WTC11 (cell line): ENCODE measurements at regions not wholly inside any gene's neighbourhood (a gene's known extent, or its start where the extent isn't known, plus 50 kb on each side); places are given as distances from the start of the nearest gene placed in this dataset.

Experiments
- ATAC-seq: fragments of 200-7000 bp; cut with Tn5 transposase; 2 replicates; pipeline ENCODE4 v1.10.0; 2021; ENCODE audit warnings: mild to moderate bottlenecking, moderate library complexity
- CTCF ChIA-PET: fragments of 300-600 bp; sonication (Branson Sonifier 250); formaldehyde crosslinking; loops from one replicate; lab custom pipeline; 2021; ENCODE audit warnings: antibody characterized with exemption; lab: Charles Lee
- POLR2A ChIA-PET: fragments of 350-600 bp; sonication (Branson Sonifier 250); formaldehyde crosslinking; loops from one replicate; lab custom pipeline; 2021; ENCODE audit warnings: antibody characterized with exemption; lab: Charles Lee
- DNase-seq: peaks from one replicate; pipeline ENCODE4 v3.0.0; 2021; ENCODE audit warnings: low spot score
- H3K27ac Mint-ChIP-seq: 2 replicates; pipeline ENCODE4 v1.8.0; 2021; ENCODE audit warnings: mixed read lengths
- H3K27me3 Mint-ChIP-seq: 2 replicates; pipeline ENCODE4 v1.8.0; 2021; ENCODE audit warnings: low read depth, mild to moderate bottlenecking, moderate library complexity, mixed read lengths
- H3K36me3 Mint-ChIP-seq: 2 replicates; pipeline ENCODE4 v1.8.0; 2021; ENCODE audit warnings: mixed read lengths
- H3K4me1 Mint-ChIP-seq: 2 replicates; pipeline ENCODE4 v1.8.0; 2022; ENCODE audit warnings: mixed read lengths
- H3K4me3 Mint-ChIP-seq: 2 replicates; pipeline ENCODE4 v1.8.0; 2021; ENCODE audit warnings: mild to moderate bottlenecking, moderate library complexity, mixed read lengths
- H3K9me3 Mint-ChIP-seq: 2 replicates; pipeline ENCODE4 v1.8.0; 2021; ENCODE audit warnings: mixed read lengths
- E2F1 ChIP-seq: sonication (generic); formaldehyde crosslinking; IDR thresholded peaks from 2 replicates; pipeline ENCODE4 v1.8.0; 2022; ENCODE audit warnings: mild to moderate bottlenecking, missing genetic modification reagents
- FOXK1 ChIP-seq: sonication (generic); formaldehyde crosslinking; IDR thresholded peaks from 2 replicates; pipeline ENCODE4 v1.8.0; 2022; ENCODE audit warnings: mild to moderate bottlenecking, moderate library complexity, missing genetic modification reagents
- GRHL2 ChIP-seq: fragments of 250-450 bp; sonication (Bioruptor Pico); IDR thresholded peaks from 2 replicates; pipeline ENCODE4 v1.8.0; 2022; ENCODE audit warnings: mild to moderate bottlenecking, moderate library complexity; ENCODE audit not compliant: insufficient replicate concordance, severe bottlenecking
- GTF2I ChIP-seq: fragments of 250-450 bp; sonication (Bioruptor Pico); conservative IDR thresholded peaks from 2 replicates; pipeline ENCODE4 v1.4.0; 2021; ENCODE audit warnings: mild to moderate bottlenecking
- IRF1 ChIP-seq: sonication (generic); formaldehyde crosslinking; IDR thresholded peaks from 2 replicates; pipeline ENCODE4 v1.8.0; 2023; ENCODE audit warnings: missing genetic modification reagents
- IRF2 ChIP-seq: sonication (generic); formaldehyde crosslinking; IDR thresholded peaks from 2 replicates; pipeline ENCODE4 v1.8.0; 2022; ENCODE audit warnings: low read depth, missing genetic modification reagents, borderline replicate concordance
- JUN ChIP-seq: sonication (generic); formaldehyde crosslinking; IDR thresholded peaks from 2 replicates; pipeline ENCODE4 v1.8.0; 2023; ENCODE audit warnings: mild to moderate bottlenecking, missing genetic modification reagents
- MYBL2 ChIP-seq: sonication (generic); formaldehyde crosslinking; IDR thresholded peaks from 2 replicates; pipeline ENCODE4 v1.8.1; 2023; ENCODE audit warnings: mild to moderate bottlenecking, moderate library complexity, missing genetic modification reagents
- NFE2L1 ChIP-seq: sonication (generic); formaldehyde crosslinking; IDR thresholded peaks from 2 replicates; pipeline ENCODE4 v1.8.1; 2023; ENCODE audit warnings: missing genetic modification reagents
- NR1H2 ChIP-seq: sonication (generic); formaldehyde crosslinking; IDR thresholded peaks from 2 replicates; pipeline ENCODE4 v1.9.0; 2021; ENCODE audit warnings: mild to moderate bottlenecking, moderate library complexity, missing genetic modification reagents
- NR3C1 ChIP-seq: sonication (generic); formaldehyde crosslinking; conservative IDR thresholded peaks from 2 replicates; pipeline ENCODE4 v1.8.1; 2023; ENCODE audit warnings: low read depth, mild to moderate bottlenecking, missing genetic modification reagents
- OVOL2 ChIP-seq: fragments of 250-450 bp; sonication (Bioruptor Pico); IDR thresholded peaks from 2 replicates; pipeline ENCODE4 v1.9.0; 2021; ENCODE audit warnings: mild to moderate bottlenecking, borderline replicate concordance
- TEAD1 ChIP-seq: sonication (generic); formaldehyde crosslinking; IDR thresholded peaks from 2 replicates; pipeline ENCODE4 v1.8.0; 2022; ENCODE audit warnings: mild to moderate bottlenecking, missing genetic modification reagents
- TEAD4 ChIP-seq: sonication (generic); formaldehyde crosslinking; IDR thresholded peaks from 2 replicates; pipeline ENCODE4 v1.8.0; 2022; ENCODE audit warnings: mild to moderate bottlenecking, missing genetic modification reagents
- ZNF121 ChIP-seq: sonication (generic); formaldehyde crosslinking; IDR thresholded peaks from 2 replicates; pipeline ENCODE4 v1.8.0; 2023; ENCODE audit warnings: missing genetic modification reagents
- ZNF219 ChIP-seq: sonication (generic); formaldehyde crosslinking; IDR thresholded peaks from 2 replicates; pipeline ENCODE4 v1.8.0; 2023; ENCODE audit warnings: missing genetic modification reagents, mild to moderate bottlenecking, borderline replicate concordance
- ZNF317 ChIP-seq: sonication (generic); formaldehyde crosslinking; IDR thresholded peaks from 2 replicates; pipeline ENCODE4 v1.8.1; 2023; ENCODE audit warnings: low read depth, mild to moderate bottlenecking, moderate library complexity, missing genetic modification reagents, borderline replicate concordance
- ZNF416 ChIP-seq: fragments of 250-450 bp; sonication (Bioruptor Pico); IDR thresholded peaks from 2 replicates; pipeline ENCODE4 v1.9.0; 2021; ENCODE audit warnings: mild to moderate bottlenecking, inconsistent platforms
- ZNF425 ChIP-seq: fragments of 250-450 bp; sonication (Bioruptor Pico); conservative IDR thresholded peaks from 2 replicates; pipeline ENCODE4 v1.9.0; 2021; ENCODE audit warnings: mild to moderate bottlenecking
- ZSCAN18 ChIP-seq: fragments of 250-450 bp; sonication (Bioruptor Pico); IDR thresholded peaks from 2 replicates; pipeline ENCODE4 v2.1.2; 2022; ENCODE audit warnings: mild to moderate bottlenecking, moderate library complexity
- TF ChIP-seq, protein P1 (sequence below): sonication (generic); formaldehyde crosslinking; IDR thresholded peaks from 2 replicates; pipeline ENCODE4 v1.8.1; 2022; ENCODE audit warnings: low read depth, mild to moderate bottlenecking, moderate library complexity, missing genetic modification reagents, borderline replicate concordance
- TF ChIP-seq, protein P2 (sequence below): sonication (generic); formaldehyde crosslinking; IDR thresholded peaks from 2 replicates; pipeline ENCODE4 v1.8.0; 2022; ENCODE audit warnings: mild to moderate bottlenecking, missing genetic modification reagents
- TF ChIP-seq, protein P3 (sequence below): fragments of 250-450 bp; sonication (Bioruptor Pico); IDR thresholded peaks from 2 replicates; pipeline ENCODE4 v1.9.0; 2021; ENCODE audit warnings: mild to moderate bottlenecking, borderline replicate concordance

- Mint-ChIP-seq H3K27ac (no peak overlapping the region), H3K36me3 (peaks cover 88% of the 10 kb centered on the region), H3K27me3 (peaks cover 17% of the 10 kb centered on the region), H3K4me3 (no peak overlapping the region), H3K4me1 (no peaks in the 10 kb centered on the region), H3K9me3 (peaks cover 94% of the 10 kb centered on the region)
- TF ChIP-seq ZNF416 (no peak), ZNF317 (CRISPR knock-in tag) (no peak), FOXK1 (CRISPR knock-in tag) (no peak), GRHL2 (CRISPR knock-in tag) (no peak)
- TF ChIP-seq, protein P1, sequence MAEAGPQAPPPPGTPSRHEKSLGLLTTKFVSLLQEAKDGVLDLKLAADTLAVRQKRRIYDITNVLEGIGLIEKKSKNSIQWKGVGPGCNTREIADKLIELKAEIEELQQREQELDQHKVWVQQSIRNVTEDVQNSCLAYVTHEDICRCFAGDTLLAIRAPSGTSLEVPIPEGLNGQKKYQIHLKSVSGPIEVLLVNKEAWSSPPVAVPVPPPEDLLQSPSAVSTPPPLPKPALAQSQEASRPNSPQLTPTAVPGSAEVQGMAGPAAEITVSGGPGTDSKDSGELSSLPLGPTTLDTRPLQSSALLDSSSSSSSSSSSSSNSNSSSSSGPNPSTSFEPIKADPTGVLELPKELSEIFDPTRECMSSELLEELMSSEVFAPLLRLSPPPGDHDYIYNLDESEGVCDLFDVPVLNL (CRISPR knock-in tag): no peak
- ATAC-seq (no peak), DNase-seq (no peak)
- ChIA-PET CTCF (no interaction called here), POLR2A (no interaction called here)
These were observed 51.1 kb upstream of the ZNF107 start for GRCh38 chr7:64614812-64615211.

DNA sequence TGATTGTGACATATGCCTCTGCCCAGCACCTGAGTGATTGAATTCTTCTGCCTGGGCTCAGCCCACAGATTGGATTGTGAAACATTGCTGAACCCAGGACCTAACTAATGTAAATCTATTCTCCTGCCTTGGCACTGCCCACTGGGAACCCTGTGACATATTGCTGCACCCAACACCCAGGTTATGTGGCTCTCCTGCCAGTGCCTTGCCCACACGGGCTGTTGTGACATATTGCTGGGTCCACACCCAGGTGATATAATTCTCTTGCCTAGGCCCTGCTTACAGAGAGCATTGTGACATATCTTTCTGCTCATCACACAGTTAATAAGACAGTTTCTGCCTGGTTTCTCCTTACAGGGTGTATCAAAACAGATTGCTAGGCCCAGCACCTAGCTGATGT is 50.8 kb upstream of the ZNF680 start:
- no peak overlapping the region for H3K4me3 Mint-ChIP-seq
- CTCF ChIA-PET: no interaction called here
- ATAC-seq (no peak), DNase-seq (no peak)
- peaks cover 87% of the 10 kb centered on the region for H3K36me3 Mint-ChIP-seq
- POLR2A ChIA-PET: no interaction called here
- H3K9me3 Mint-ChIP-seq: peaks cover 92% of the 10 kb centered on the region
- H3K27me3 Mint-ChIP-seq: peaks cover 10% of the 10 kb centered on the region
- no peaks in the 10 kb centered on the region for H3K4me1 Mint-ChIP-seq
- H3K27ac Mint-ChIP-seq: no peak overlapping the region
- TF ChIP-seq ZNF219 (no peak), ZNF425 (CRISPR knock-in tag) (no peak), NFE2L1 (CRISPR knock-in tag) (no peak), GTF2I (CRISPR knock-in tag) (no peak), ZNF317 (CRISPR knock-in tag) (no peak), TEAD1 (CRISPR knock-in tag) (no peak), JUN (no peak), ZNF121 (no peak), IRF2 (CRISPR knock-in tag) (no peak), NR1H2 (CRISPR knock-in tag) (no peak), MYBL2 (CRISPR knock-in tag) (no peak), OVOL2 (CRISPR knock-in tag) (no peak), E2F1 (CRISPR knock-in tag) (no peak), TEAD4 (no peak), NR3C1 (no peak), IRF1 (no peak), ZSCAN18 (no peak)
- TF ChIP-seq, protein P2, sequence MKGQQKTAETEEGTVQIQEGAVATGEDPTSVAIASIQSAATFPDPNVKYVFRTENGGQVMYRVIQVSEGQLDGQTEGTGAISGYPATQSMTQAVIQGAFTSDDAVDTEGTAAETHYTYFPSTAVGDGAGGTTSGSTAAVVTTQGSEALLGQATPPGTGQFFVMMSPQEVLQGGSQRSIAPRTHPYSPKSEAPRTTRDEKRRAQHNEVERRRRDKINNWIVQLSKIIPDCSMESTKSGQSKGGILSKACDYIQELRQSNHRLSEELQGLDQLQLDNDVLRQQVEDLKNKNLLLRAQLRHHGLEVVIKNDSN (CRISPR knock-in tag): no peak
- TF ChIP-seq, protein P3, sequence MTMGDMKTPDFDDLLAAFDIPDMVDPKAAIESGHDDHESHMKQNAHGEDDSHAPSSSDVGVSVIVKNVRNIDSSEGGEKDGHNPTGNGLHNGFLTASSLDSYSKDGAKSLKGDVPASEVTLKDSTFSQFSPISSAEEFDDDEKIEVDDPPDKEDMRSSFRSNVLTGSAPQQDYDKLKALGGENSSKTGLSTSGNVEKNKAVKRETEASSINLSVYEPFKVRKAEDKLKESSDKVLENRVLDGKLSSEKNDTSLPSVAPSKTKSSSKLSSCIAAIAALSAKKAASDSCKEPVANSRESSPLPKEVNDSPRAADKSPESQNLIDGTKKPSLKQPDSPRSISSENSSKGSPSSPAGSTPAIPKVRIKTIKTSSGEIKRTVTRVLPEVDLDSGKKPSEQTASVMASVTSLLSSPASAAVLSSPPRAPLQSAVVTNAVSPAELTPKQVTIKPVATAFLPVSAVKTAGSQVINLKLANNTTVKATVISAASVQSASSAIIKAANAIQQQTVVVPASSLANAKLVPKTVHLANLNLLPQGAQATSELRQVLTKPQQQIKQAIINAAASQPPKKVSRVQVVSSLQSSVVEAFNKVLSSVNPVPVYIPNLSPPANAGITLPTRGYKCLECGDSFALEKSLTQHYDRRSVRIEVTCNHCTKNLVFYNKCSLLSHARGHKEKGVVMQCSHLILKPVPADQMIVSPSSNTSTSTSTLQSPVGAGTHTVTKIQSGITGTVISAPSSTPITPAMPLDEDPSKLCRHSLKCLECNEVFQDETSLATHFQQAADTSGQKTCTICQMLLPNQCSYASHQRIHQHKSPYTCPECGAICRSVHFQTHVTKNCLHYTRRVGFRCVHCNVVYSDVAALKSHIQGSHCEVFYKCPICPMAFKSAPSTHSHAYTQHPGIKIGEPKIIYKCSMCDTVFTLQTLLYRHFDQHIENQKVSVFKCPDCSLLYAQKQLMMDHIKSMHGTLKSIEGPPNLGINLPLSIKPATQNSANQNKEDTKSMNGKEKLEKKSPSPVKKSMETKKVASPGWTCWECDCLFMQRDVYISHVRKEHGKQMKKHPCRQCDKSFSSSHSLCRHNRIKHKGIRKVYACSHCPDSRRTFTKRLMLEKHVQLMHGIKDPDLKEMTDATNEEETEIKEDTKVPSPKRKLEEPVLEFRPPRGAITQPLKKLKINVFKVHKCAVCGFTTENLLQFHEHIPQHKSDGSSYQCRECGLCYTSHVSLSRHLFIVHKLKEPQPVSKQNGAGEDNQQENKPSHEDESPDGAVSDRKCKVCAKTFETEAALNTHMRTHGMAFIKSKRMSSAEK (CRISPR knock-in tag): no peak
